ENCODE measurements at regions not wholly inside any gene's neighbourhood (a gene's known extent, or its start where the extent isn't known, plus 50 kb on each side); places are given as distances from the start of the nearest gene placed in this dataset.

- Mint-ChIP-seq H3K4me3 (no peak overlapping the region), H3K27ac (no peak overlapping the region), H3K36me3 (ENCODE audit: low read depth) (no peaks in the 10 kb centered on the region), H3K27me3 (ENCODE audit: insufficient read depth) (no peaks in the 10 kb centered on the region), H3K4me1 (ENCODE audit: low read depth) (no peaks in the 10 kb centered on the region), H3K9me3 (no peaks in the 10 kb centered on the region)
- TF ChIP-seq CTCF (IDR thresholded peaks at IDR 0.05): no peak
- no peak for DNase-seq
Observed at GRCh38 chr2:165033402-165033801, 78.1 kb upstream of the SLC38A11 start.

GRCh38 chr2:165032559-165032958 is 77.2 kb upstream of the SLC38A11 start:
- TF ChIP-seq CTCF (IDR thresholded peaks at IDR 0.05): no peak
- no peaks in the 10 kb centered on the region for H3K9me3 Mint-ChIP-seq
- H3K36me3 Mint-ChIP-seq (ENCODE audit: low read depth): no peaks in the 10 kb centered on the region
- no peak for DNase-seq
- H3K27me3 Mint-ChIP-seq (ENCODE audit: insufficient read depth): no peaks in the 10 kb centered on the region
- no peak overlapping the region for H3K27ac Mint-ChIP-seq
- H3K4me1 Mint-ChIP-seq (ENCODE audit: low read depth): no peaks in the 10 kb centered on the region
- no peak overlapping the region for H3K4me3 Mint-ChIP-seq

- Mint-ChIP-seq H3K36me3 (ENCODE audit: low read depth) (no peaks in the 10 kb centered on the region), H3K9me3 (no peaks in the 10 kb centered on the region), H3K4me3 (no peak overlapping the region), H3K27me3 (ENCODE audit: insufficient read depth) (peaks cover 6% of the 10 kb centered on the region), H3K4me1 (ENCODE audit: low read depth) (no peaks in the 10 kb centered on the region), H3K27ac (no peak overlapping the region)
- TF ChIP-seq CTCF (IDR thresholded peaks at IDR 0.05): no peak
- DNase-seq: no peak
Observed at GRCh38 chr2:165024199-165024598, 68.9 kb upstream of the SLC38A11 start.

GRCh38 chr2:165022781-165023180 is 67.5 kb upstream of the SLC38A11 start:
- Mint-ChIP-seq H3K27me3 (ENCODE audit: insufficient read depth) (peaks cover 6% of the 10 kb centered on the region), H3K9me3 (no peaks in the 10 kb centered on the region), H3K36me3 (ENCODE audit: low read depth) (no peaks in the 10 kb centered on the region), H3K27ac (no peak overlapping the region), H3K4me3 (no peak overlapping the region), H3K4me1 (ENCODE audit: low read depth) (no peaks in the 10 kb centered on the region)
- DNase-seq: no peak
- no peak for TF ChIP-seq CTCF (IDR thresholded peaks at IDR 0.05)

- no peak overlapping the region for H3K4me3 Mint-ChIP-seq
- no peak for DNase-seq
Observed at GRCh38 chr2:165017966-165018596, 62.8 kb upstream of the SLC38A11 start.

More at GRCh38 chr2:165017966-165018596, 62.8 kb upstream of the SLC38A11 start:
- peaks cover 5% of the 10 kb centered on the region for H3K27me3 Mint-ChIP-seq (ENCODE audit: insufficient read depth)
- no peaks in the 10 kb centered on the region for H3K4me1 Mint-ChIP-seq (ENCODE audit: low read depth)
- H3K9me3 Mint-ChIP-seq: no peaks in the 10 kb centered on the region
- H3K27ac Mint-ChIP-seq: no peak overlapping the region
- H3K36me3 Mint-ChIP-seq (ENCODE audit: low read depth): no peaks in the 10 kb centered on the region
- TF ChIP-seq CTCF (IDR thresholded peaks at IDR 0.05): peak; percentile 23; the same call in 1 of the 2 replicates
